ENCODE measurements at regions not wholly inside any gene's neighbourhood (a gene's known extent, or its start where the extent isn't known, plus 50 kb on each side); places are given as distances from the start of the nearest gene placed in this dataset.

GRCh38 chr9:82613498-82613897 lies 449.4 kb downstream of the RASEF start (continued):
- no peak for TF ChIP-seq ZNF530 (tag by site-specific recombination; IDR thresholded peaks at IDR 0.05; ENCODE audit: low read depth)
- no peak for TF ChIP-seq ZNF623 (tag by site-specific recombination; IDR thresholded peaks at IDR 0.05)
- TF ChIP-seq ZNF776 (tag by site-specific recombination; IDR thresholded peaks at IDR 0.05; ENCODE audit: borderline replicate concordance): no peak
- TF ChIP-seq ZNF335 (tag by site-specific recombination; conservative IDR thresholded peaks at IDR 0.05): no peak

- Histone ChIP-seq H3K4me3 (ENCODE audit: low read depth, low read length) (no peak overlapping the region), H3K36me3 (ENCODE audit: control insufficient read depth in 2 of 2, insufficient read depth in 1 of 2, low read length in 2 of 2) (no peaks in the 10 kb centered on the region), H3K9me3 (ENCODE audit: control insufficient read depth, insufficient read depth, low read depth, low read length) (no peaks in the 10 kb centered on the region), H3K4me1 (ENCODE audit: control insufficient read depth, insufficient read depth, low read length) (no peaks in the 10 kb centered on the region), H3K27ac (ENCODE audit: extremely low read depth, low read depth, low read length) (no peak overlapping the region)
- no peak for TF ChIP-seq IKZF3 (tag by site-specific recombination; IDR thresholded peaks at IDR 0.05)
- no peak for TF ChIP-seq ZNF677 (tag by site-specific recombination; IDR thresholded peaks at IDR 0.05)
- no peak for TF ChIP-seq ZNF529 (tag by site-specific recombination; IDR thresholded peaks at IDR 0.05; ENCODE audit: insufficient replicate concordance)
- no peak for TF ChIP-seq ZNF791 (tag by site-specific recombination; IDR thresholded peaks at IDR 0.05)
- no peak for TF ChIP-seq ZNF248 (tag by site-specific recombination; IDR thresholded peaks at IDR 0.05)
- TF ChIP-seq ZNF610 (tag by site-specific recombination; IDR thresholded peaks at IDR 0.05; ENCODE audit: borderline replicate concordance): no peak
- ChIA-PET CTCF (interaction anchor here (0.6 to 5.3 kb wide), 2 partner anchors 10 to 455 kb away, joined by 3 to 45 read pairs; no protein-coding TSS in a partner anchor), POLR2A (no interaction called here)
Observed at GRCh38 chr9:82616545-82616944, 446.4 kb downstream of the RASEF start.

- CTCF ChIA-PET: interaction anchor here (1.4 kb wide), 1 partner anchor 15 kb away, joined by 5 read pairs; no protein-coding TSS in a partner anchor
Observed at GRCh38 chr9:82621447-82621846, 441.5 kb downstream of the RASEF start.

GRCh38 chr9:82637368-82637767 lies 425.6 kb downstream of the RASEF start:
- Histone ChIP-seq H3K4me1 (ENCODE audit: control insufficient read depth, insufficient read depth, low read length) (no peaks in the 10 kb centered on the region), H3K9me3 (ENCODE audit: control insufficient read depth, insufficient read depth, low read depth, low read length) (no peaks in the 10 kb centered on the region), H3K36me3 (ENCODE audit: control insufficient read depth in 2 of 2, insufficient read depth in 1 of 2, low read length in 2 of 2) (no peaks in the 10 kb centered on the region), H3K4me3 (ENCODE audit: low read depth, low read length) (no peak overlapping the region), H3K27ac (ENCODE audit: extremely low read depth, low read depth, low read length) (no peak overlapping the region)
- ChIA-PET CTCF (no interaction called here), POLR2A (no interaction called here)
- TF ChIP-seq ZBTB49 (tag by site-specific recombination; IDR thresholded peaks at IDR 0.05; ENCODE audit: low read depth): no peak
- no peak for TF ChIP-seq ZNF223 (tag by site-specific recombination; IDR thresholded peaks at IDR 0.05)
- no peak for TF ChIP-seq KLF7 (tag by site-specific recombination; IDR thresholded peaks at IDR 0.05; ENCODE audit: borderline replicate concordance)
- no peak for TF ChIP-seq ZNF398 (tag by site-specific recombination; IDR thresholded peaks at IDR 0.05)
- no peak for TF ChIP-seq RBAK (tag by site-specific recombination; IDR thresholded peaks at IDR 0.05)
- no peak for TF ChIP-seq ZBTB20 (tag by site-specific recombination; IDR thresholded peaks at IDR 0.05)
- TF ChIP-seq ZNF529 (tag by site-specific recombination; IDR thresholded peaks at IDR 0.05; ENCODE audit: insufficient replicate concordance): no peak
- no peak for TF ChIP-seq ZNF423 (tag by site-specific recombination; IDR thresholded peaks at IDR 0.05)
- no peak for TF ChIP-seq ZNF311 (tag by site-specific recombination; IDR thresholded peaks at IDR 0.05; ENCODE audit: borderline replicate concordance)
- no peak for TF ChIP-seq TRIM28 (IDR thresholded peaks at IDR 0.05; ENCODE audit: borderline replicate concordance, low read length)

More at GRCh38 chr9:82621447-82621846, 441.5 kb downstream of the RASEF start:
- H3K4me3 ChIP-seq (ENCODE audit: low read depth, low read length): no peak overlapping the region
- H3K27ac ChIP-seq (ENCODE audit: extremely low read depth, low read depth, low read length): no peak overlapping the region
- H3K9me3 ChIP-seq (ENCODE audit: control insufficient read depth, insufficient read depth, low read depth, low read length): no peaks in the 10 kb centered on the region
- TF ChIP-seq ZNF146 (tag by site-specific recombination; IDR thresholded peaks at IDR 0.05): no peak
- no peak for TF ChIP-seq ZNF202 (tag by site-specific recombination; IDR thresholded peaks at IDR 0.05; ENCODE audit: borderline replicate concordance)
- no peak for TF ChIP-seq ZNF549 (tag by site-specific recombination; IDR thresholded peaks at IDR 0.05)
- TF ChIP-seq ZNF416 (tag by site-specific recombination; IDR thresholded peaks at IDR 0.05): no peak
- TF ChIP-seq ZNF335 (tag by site-specific recombination; conservative IDR thresholded peaks at IDR 0.05): no peak
- no peak for TF ChIP-seq ZNF529 (tag by site-specific recombination; IDR thresholded peaks at IDR 0.05; ENCODE audit: insufficient replicate concordance)
- TF ChIP-seq ZNF561 (tag by site-specific recombination; IDR thresholded peaks at IDR 0.05; ENCODE audit: borderline replicate concordance): no peak
- no peak for TF ChIP-seq FEZF1 (tag by site-specific recombination; IDR thresholded peaks at IDR 0.05)
- no peak for TF ChIP-seq SCRT2 (tag by site-specific recombination; IDR thresholded peaks at IDR 0.05)
- H3K4me1 ChIP-seq (ENCODE audit: control insufficient read depth, insufficient read depth, low read length): no peaks in the 10 kb centered on the region
- H3K36me3 ChIP-seq (ENCODE audit: control insufficient read depth in 2 of 2, insufficient read depth in 1 of 2, low read length in 2 of 2): no peaks in the 10 kb centered on the region
- POLR2A ChIA-PET: no interaction called here
